ENCODE measurements at regions not wholly inside any gene's neighbourhood (a gene's known extent, or its start where the extent isn't known, plus 50 kb on each side); places are given as distances from the start of the nearest gene placed in this dataset.
"Not testable (repeated sequence)": the region's sequence is repeated elsewhere in the genome, so short reads cannot be mapped to it uniquely, and the experiment has no call there.

DNA sequence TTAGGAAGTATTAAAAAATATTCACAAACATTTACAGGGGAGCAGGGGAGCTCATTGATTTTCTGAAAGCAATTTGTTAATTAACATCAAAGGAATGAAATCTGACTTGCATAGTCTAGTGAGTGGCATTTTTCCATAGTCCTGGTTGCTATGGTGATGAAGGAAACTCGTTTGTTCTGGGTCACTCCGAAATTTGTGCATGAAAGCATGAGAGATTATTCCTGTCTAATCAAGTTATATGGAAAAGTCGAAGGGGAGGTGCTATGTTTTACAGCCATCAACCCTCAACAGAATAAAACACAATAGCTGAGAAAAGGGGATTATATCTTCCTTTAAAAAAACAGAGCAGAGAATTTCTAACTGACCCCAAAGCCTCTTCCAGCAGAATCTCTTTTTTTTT is 1495.7 kb upstream of the WWC1 start:
- no peak overlapping the region for H3K27ac ChIP-seq (ENCODE audit: low read depth, low read length)
- H3K27me3 ChIP-seq (ENCODE audit: low read length), result no peaks in the 10 kb centered on the region
- H3K36me3 ChIP-seq (ENCODE audit: low read length), result no peaks in the 10 kb centered on the region
- H3K9ac ChIP-seq (ENCODE audit: low read length), result no peak overlapping the region
- H3K4me3 ChIP-seq (ENCODE audit: insufficient read depth, low read length, poor library complexity, severe bottlenecking), result no peak overlapping the region
- H2AFZ ChIP-seq (ENCODE audit: low read depth, low read length, severe bottlenecking), result no peak overlapping the region
- TF ChIP-seq EZH2phosphoT487 (conservative IDR thresholded peaks at IDR 0.05; ENCODE audit: low read length), result no peak
- TF ChIP-seq, protein P1, sequence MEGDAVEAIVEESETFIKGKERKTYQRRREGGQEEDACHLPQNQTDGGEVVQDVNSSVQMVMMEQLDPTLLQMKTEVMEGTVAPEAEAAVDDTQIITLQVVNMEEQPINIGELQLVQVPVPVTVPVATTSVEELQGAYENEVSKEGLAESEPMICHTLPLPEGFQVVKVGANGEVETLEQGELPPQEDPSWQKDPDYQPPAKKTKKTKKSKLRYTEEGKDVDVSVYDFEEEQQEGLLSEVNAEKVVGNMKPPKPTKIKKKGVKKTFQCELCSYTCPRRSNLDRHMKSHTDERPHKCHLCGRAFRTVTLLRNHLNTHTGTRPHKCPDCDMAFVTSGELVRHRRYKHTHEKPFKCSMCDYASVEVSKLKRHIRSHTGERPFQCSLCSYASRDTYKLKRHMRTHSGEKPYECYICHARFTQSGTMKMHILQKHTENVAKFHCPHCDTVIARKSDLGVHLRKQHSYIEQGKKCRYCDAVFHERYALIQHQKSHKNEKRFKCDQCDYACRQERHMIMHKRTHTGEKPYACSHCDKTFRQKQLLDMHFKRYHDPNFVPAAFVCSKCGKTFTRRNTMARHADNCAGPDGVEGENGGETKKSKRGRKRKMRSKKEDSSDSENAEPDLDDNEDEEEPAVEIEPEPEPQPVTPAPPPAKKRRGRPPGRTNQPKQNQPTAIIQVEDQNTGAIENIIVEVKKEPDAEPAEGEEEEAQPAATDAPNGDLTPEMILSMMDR (IDR thresholded peaks at IDR 0.05; ENCODE audit: insufficient read depth, low read length, poor library complexity, severe bottlenecking), result no peak
- H3F3A ChIP-seq (ENCODE audit: insufficient read depth), result no peaks in the 10 kb centered on the region
- no peaks in the 10 kb centered on the region for H3K79me2 ChIP-seq (ENCODE audit: insufficient read depth, low read length)
- H3K9me2 ChIP-seq (replicated peaks; ENCODE audit: insufficient read depth, low read length), result no peaks in the 10 kb centered on the region; the same call in 1 of the 2 replicates
- H4K20me1 ChIP-seq (ENCODE audit: low read depth, low read length), result no peaks in the 10 kb centered on the region
- no peaks in the 10 kb centered on the region for H3K9me3 ChIP-seq (ENCODE audit: insufficient read depth, low read length)
- no peak overlapping the region for H3K4me2 ChIP-seq (ENCODE audit: low read depth, low read length, poor library complexity, severe bottlenecking)

DNA sequence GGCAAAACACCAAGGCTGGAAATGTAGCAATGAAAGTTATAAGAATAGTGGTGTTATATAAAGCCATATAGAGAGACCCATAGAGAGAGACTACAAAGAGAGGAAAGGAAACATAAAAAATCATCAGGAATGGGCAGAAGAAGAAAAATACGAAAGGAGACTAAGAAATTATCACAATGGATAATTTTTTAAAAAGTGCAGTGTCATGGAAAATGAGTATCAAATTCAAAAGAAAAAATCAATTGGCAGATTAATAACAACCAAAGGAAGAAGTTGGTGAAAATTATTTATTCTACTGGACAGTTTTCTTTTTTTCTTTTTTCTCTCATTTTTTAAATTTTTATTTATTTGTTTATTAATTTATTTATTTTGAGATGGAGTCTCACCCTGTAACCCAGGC is 1488.4 kb upstream of the WWC1 start:
- no peaks in the 10 kb centered on the region for H3K79me2 ChIP-seq (ENCODE audit: insufficient read depth, low read length)
- H4K20me1 ChIP-seq (ENCODE audit: low read depth, low read length), result no peaks in the 10 kb centered on the region
- no peaks in the 10 kb centered on the region for H3K27me3 ChIP-seq (ENCODE audit: low read length)
- H2AFZ ChIP-seq (ENCODE audit: low read depth, low read length, severe bottlenecking), result no peak overlapping the region
- H3K4me3 ChIP-seq (ENCODE audit: insufficient read depth, low read length, poor library complexity, severe bottlenecking), result no peak overlapping the region
- no peak overlapping the region for H3K4me2 ChIP-seq (ENCODE audit: low read depth, low read length, poor library complexity, severe bottlenecking)
- H3K9me3 ChIP-seq (ENCODE audit: insufficient read depth, low read length), result no peaks in the 10 kb centered on the region
- H3K36me3 ChIP-seq (ENCODE audit: low read length), result no peaks in the 10 kb centered on the region
- TF ChIP-seq, protein P1 (IDR thresholded peaks at IDR 0.05; ENCODE audit: insufficient read depth, low read length, poor library complexity, severe bottlenecking), result no peak
- TF ChIP-seq EZH2phosphoT487 (conservative IDR thresholded peaks at IDR 0.05; ENCODE audit: low read length), result no peak
- H3K9me2 ChIP-seq (replicated peaks; ENCODE audit: insufficient read depth, low read length), result no peaks in the 10 kb centered on the region; the same call in 1 of the 2 replicates
- no peak overlapping the region for H3K9ac ChIP-seq (ENCODE audit: low read length)
- no peak overlapping the region for H3K27ac ChIP-seq (ENCODE audit: low read depth, low read length)
- H3F3A ChIP-seq (ENCODE audit: insufficient read depth), result no peaks in the 10 kb centered on the region

- not testable (repeated sequence) for H3F3A ChIP-seq (ENCODE audit: insufficient read depth); H3K79me2 ChIP-seq (ENCODE audit: insufficient read depth, low read length); H3K36me3 ChIP-seq (ENCODE audit: low read length); H3K4me2 ChIP-seq (ENCODE audit: low read depth, low read length, poor library complexity, severe bottlenecking); H3K4me3 ChIP-seq (ENCODE audit: insufficient read depth, low read length, poor library complexity, severe bottlenecking); H4K20me1 ChIP-seq (ENCODE audit: low read depth, low read length); H3K9me2 ChIP-seq (replicated peaks; ENCODE audit: insufficient read depth, low read length); H3K9me3 ChIP-seq (ENCODE audit: insufficient read depth, low read length); H3K9ac ChIP-seq (ENCODE audit: low read length); H2AFZ ChIP-seq (ENCODE audit: low read depth, low read length, severe bottlenecking); H3K27ac ChIP-seq (ENCODE audit: low read depth, low read length); H3K27me3 ChIP-seq (ENCODE audit: low read length)
Measured at GRCh38 chr5:166804223-166804622, 1487.2 kb upstream of the WWC1 start.

GRCh38 chr5:166804693-166805092 is 1486.8 kb upstream of the WWC1 start:
- H2AFZ ChIP-seq (ENCODE audit: low read depth, low read length, severe bottlenecking); H3F3A ChIP-seq (ENCODE audit: insufficient read depth); H3K9me2 ChIP-seq (replicated peaks; ENCODE audit: insufficient read depth, low read length); H3K36me3 ChIP-seq (ENCODE audit: low read length); H3K79me2 ChIP-seq (ENCODE audit: insufficient read depth, low read length); H3K9ac ChIP-seq (ENCODE audit: low read length); H3K27ac ChIP-seq (ENCODE audit: low read depth, low read length); H3K4me3 ChIP-seq (ENCODE audit: insufficient read depth, low read length, poor library complexity, severe bottlenecking); H4K20me1 ChIP-seq (ENCODE audit: low read depth, low read length); H3K27me3 ChIP-seq (ENCODE audit: low read length); H3K9me3 ChIP-seq (ENCODE audit: insufficient read depth, low read length); H3K4me2 ChIP-seq (ENCODE audit: low read depth, low read length, poor library complexity, severe bottlenecking): not testable (repeated sequence)

- not testable (repeated sequence) for H3F3A ChIP-seq (ENCODE audit: insufficient read depth); H3K27ac ChIP-seq (ENCODE audit: low read depth, low read length); H2AFZ ChIP-seq (ENCODE audit: low read depth, low read length, severe bottlenecking); H3K9ac ChIP-seq (ENCODE audit: low read length); H3K36me3 ChIP-seq (ENCODE audit: low read length); H3K9me3 ChIP-seq (ENCODE audit: insufficient read depth, low read length); H3K9me2 ChIP-seq (replicated peaks; ENCODE audit: insufficient read depth, low read length); H4K20me1 ChIP-seq (ENCODE audit: low read depth, low read length); H3K27me3 ChIP-seq (ENCODE audit: low read length); H3K4me2 ChIP-seq (ENCODE audit: low read depth, low read length, poor library complexity, severe bottlenecking); H3K79me2 ChIP-seq (ENCODE audit: insufficient read depth, low read length); H3K4me3 ChIP-seq (ENCODE audit: insufficient read depth, low read length, poor library complexity, severe bottlenecking)
Measured at GRCh38 chr5:166810093-166810658, 1481.3 kb upstream of the WWC1 start.

All from SU-DHL-6 (cell line).